ENCODE measurements at regions not wholly inside any gene's neighbourhood (a gene's known extent, or its start where the extent isn't known, plus 50 kb on each side); places are given as distances from the start of the nearest gene placed in this dataset.

- Histone ChIP-seq H4K20me1 (ENCODE audit: control insufficient read depth, insufficient read depth, low read depth, low read length) (no peaks in the 10 kb centered on the region), H3F3A (ENCODE audit: control insufficient read depth, insufficient read depth) (no peaks in the 10 kb centered on the region), H3K4me2 (ENCODE audit: low read length) (no peak overlapping the region), H3K9me2 (replicated peaks; ENCODE audit: control insufficient read depth, low read length) (no peaks in the 10 kb centered on the region), H3K27me3 (ENCODE audit: control insufficient read depth, low read length) (no peaks in the 10 kb centered on the region), H3K27ac (ENCODE audit: low read depth, low read length) (no peak overlapping the region), H3K79me2 (ENCODE audit: control insufficient read depth, low read length) (no peaks in the 10 kb centered on the region), H3K9me3 (ENCODE audit: control insufficient read depth, insufficient read depth, low read length) (no peaks in the 10 kb centered on the region), H3K4me1 (ENCODE audit: control insufficient read depth, low read length) (no peaks in the 10 kb centered on the region), H3K4me3 (ENCODE audit: low read length) (no peak overlapping the region), H3K36me3 (ENCODE audit: control insufficient read depth, low read length) (no peaks in the 10 kb centered on the region)
- TF ChIP-seq CTCF (IDR thresholded peaks at IDR 0.05; ENCODE audit: low read depth, low read length, poor library complexity, severe bottlenecking) (no peak), EZH2phosphoT487 (IDR thresholded peaks at IDR 0.05; ENCODE audit: borderline replicate concordance, low read length) (no peak)
Observed at GRCh38 chrX:140848800-140849199, 139.2 kb downstream of the LINC00632 start.

GRCh38 chrX:140860718-140861117 lies 141.7 kb upstream of the SPANXB1 start:
- Histone ChIP-seq H3K4me3 (ENCODE audit: low read length) (no peak overlapping the region), H3K9me2 (replicated peaks; ENCODE audit: control insufficient read depth, low read length) (no peaks in the 10 kb centered on the region), H3K4me2 (ENCODE audit: low read length) (no peak overlapping the region), H3K36me3 (ENCODE audit: control insufficient read depth, low read length) (no peaks in the 10 kb centered on the region), H3F3A (ENCODE audit: control insufficient read depth, insufficient read depth) (no peaks in the 10 kb centered on the region), H3K27me3 (ENCODE audit: control insufficient read depth, low read length) (no peaks in the 10 kb centered on the region), H3K27ac (ENCODE audit: low read depth, low read length) (no peak overlapping the region), H3K9me3 (ENCODE audit: control insufficient read depth, insufficient read depth, low read length) (no peaks in the 10 kb centered on the region), H3K4me1 (ENCODE audit: control insufficient read depth, low read length) (no peaks in the 10 kb centered on the region), H4K20me1 (ENCODE audit: control insufficient read depth, insufficient read depth, low read depth, low read length) (no peaks in the 10 kb centered on the region), H3K79me2 (ENCODE audit: control insufficient read depth, low read length) (no peaks in the 10 kb centered on the region)
- TF ChIP-seq CTCF (IDR thresholded peaks at IDR 0.05; ENCODE audit: low read depth, low read length, poor library complexity, severe bottlenecking): no peak
- TF ChIP-seq EZH2phosphoT487 (IDR thresholded peaks at IDR 0.05; ENCODE audit: borderline replicate concordance, low read length): no peak

- H3K4me2 ChIP-seq (ENCODE audit: low read length): no peak overlapping the region
- no peaks in the 10 kb centered on the region for H3F3A ChIP-seq (ENCODE audit: control insufficient read depth, insufficient read depth)
- TF ChIP-seq EZH2phosphoT487 (IDR thresholded peaks at IDR 0.05; ENCODE audit: borderline replicate concordance, low read length) (no peak), CTCF (IDR thresholded peaks at IDR 0.05; ENCODE audit: low read depth, low read length, poor library complexity, severe bottlenecking) (no peak)
- H3K27me3 ChIP-seq (ENCODE audit: control insufficient read depth, low read length): no peaks in the 10 kb centered on the region
- H4K20me1 ChIP-seq (ENCODE audit: control insufficient read depth, insufficient read depth, low read depth, low read length): no peaks in the 10 kb centered on the region
- no peaks in the 10 kb centered on the region for H3K79me2 ChIP-seq (ENCODE audit: control insufficient read depth, low read length)
- H3K4me1 ChIP-seq (ENCODE audit: control insufficient read depth, low read length): no peaks in the 10 kb centered on the region
- no peaks in the 10 kb centered on the region for H3K9me2 ChIP-seq (replicated peaks; ENCODE audit: control insufficient read depth, low read length)
- H3K36me3 ChIP-seq (ENCODE audit: control insufficient read depth, low read length): no peaks in the 10 kb centered on the region
- H3K9me3 ChIP-seq (ENCODE audit: control insufficient read depth, insufficient read depth, low read length): no peaks in the 10 kb centered on the region
- H3K4me3 ChIP-seq (ENCODE audit: low read length): no peak overlapping the region
- no peak overlapping the region for H3K27ac ChIP-seq (ENCODE audit: low read depth, low read length)
Observed at GRCh38 chrX:140866446-140866845, 135.9 kb upstream of the SPANXB1 start.

GRCh38 chrX:140912606-140913005 lies 89.8 kb upstream of the SPANXB1 start:
- Histone ChIP-seq H3K36me3 (ENCODE audit: control insufficient read depth, low read length) (no peaks in the 10 kb centered on the region), H3K9me3 (ENCODE audit: control insufficient read depth, insufficient read depth, low read length) (no peaks in the 10 kb centered on the region), H3K4me3 (ENCODE audit: low read length) (no peak overlapping the region), H3K27ac (ENCODE audit: low read depth, low read length) (no peak overlapping the region), H3K4me1 (ENCODE audit: control insufficient read depth, low read length) (no peaks in the 10 kb centered on the region), H3F3A (ENCODE audit: control insufficient read depth, insufficient read depth) (no peaks in the 10 kb centered on the region), H3K79me2 (ENCODE audit: control insufficient read depth, low read length) (no peaks in the 10 kb centered on the region), H3K9me2 (replicated peaks; ENCODE audit: control insufficient read depth, low read length) (no peaks in the 10 kb centered on the region), H4K20me1 (ENCODE audit: control insufficient read depth, insufficient read depth, low read depth, low read length) (no peaks in the 10 kb centered on the region), H3K27me3 (ENCODE audit: control insufficient read depth, low read length) (no peaks in the 10 kb centered on the region), H3K4me2 (ENCODE audit: low read length) (no peak overlapping the region)
- TF ChIP-seq CTCF (IDR thresholded peaks at IDR 0.05; ENCODE audit: low read depth, low read length, poor library complexity, severe bottlenecking) (no peak), EZH2phosphoT487 (IDR thresholded peaks at IDR 0.05; ENCODE audit: borderline replicate concordance, low read length) (no peak)

Measured in DOHH2 (cell line).